Thyroid gland (tissue), 4 donors: ENCODE measurements at regions not wholly inside any gene's neighbourhood (a gene's known extent, or its start where the extent isn't known, plus 50 kb on each side); places are given as distances from the start of the nearest gene placed in this dataset.

Experiments used
- DNase-seq, 2 donors: peaks; one replicate each; pipeline ENCODE4 v3.0.0-alpha.2; 2019
- H3K27ac ChIP-seq, 3 donors: fragments of 200-600 bp; sonication (generic); 1 replicate in 2 of 3; 2 replicates in 1 of 3; pipeline ENCODE4 v1.5.1; 2016 to 2019; ENCODE audit warnings: mild to moderate bottlenecking in 1 of 3, moderate library complexity in 1 of 3
- H3K27me3 ChIP-seq: fragments of 200-600 bp; sonication (generic); one replicate; pipeline ENCODE4 v1.5.1; 2019
- H3K36me3 ChIP-seq, 2 donors: fragments of 200-600 bp; sonication (generic); one replicate each; pipeline ENCODE4 v1.5.1; 2016 to 2019
- H3K4me1 ChIP-seq, 2 donors: fragments of 200-600 bp; sonication (generic); one replicate each; pipeline ENCODE4 v1.5.1; 2017 to 2019
- H3K4me3 ChIP-seq, 3 donors: fragments of 200-600 bp; sonication (generic); replicated peaks in 1 of 3; 1 replicate in 2 of 3; 2 replicates in 1 of 3; pipeline ENCODE4 v1.5.1; 2016; ENCODE audit warnings: mild to moderate bottlenecking in 1 of 3
- H3K9me3 ChIP-seq: fragments of 200-600 bp; sonication (generic); one replicate; pipeline ENCODE4 v1.5.1; 2017
- POLR2A ChIP-seq, 2 donors: fragments of 450-650 bp; IDR thresholded peaks; one replicate each; pipeline ENCODE4 v1.6.1; 2017; ENCODE audit warnings: antibody characterized with exemption in 2 of 2, mild to moderate bottlenecking in 2 of 2, moderate library complexity in 1 of 2
- WGBS, 2 donors: methylation state at CpG; one replicate each; pipeline ENCODE4 v1.1.5; 2017; 5-methylcytosine and 5-hydroxymethylcytosine counted together
- intact Hi-C: fragments of 100-400 bp; cut with DNase I; formaldehyde crosslinking; loops from one replicate; pipeline ENCODE4 v1.15.1; 2023
- TF ChIP-seq, protein P1 (sequence below), 6 experiments: fragments of 200-600 bp in 3 of 6; fragments of 450-650 bp in 3 of 6; sonication (generic) in 3 of 6; IDR thresholded peaks; one replicate each; pipeline ENCODE4 v1.5.1; 2016 to 2019; ENCODE audit warnings: antibody characterized with exemption in 6 of 6, mild to moderate bottlenecking in 2 of 6, inconsistent platforms in 1 of 6, moderate library complexity in 1 of 6

DNA sequence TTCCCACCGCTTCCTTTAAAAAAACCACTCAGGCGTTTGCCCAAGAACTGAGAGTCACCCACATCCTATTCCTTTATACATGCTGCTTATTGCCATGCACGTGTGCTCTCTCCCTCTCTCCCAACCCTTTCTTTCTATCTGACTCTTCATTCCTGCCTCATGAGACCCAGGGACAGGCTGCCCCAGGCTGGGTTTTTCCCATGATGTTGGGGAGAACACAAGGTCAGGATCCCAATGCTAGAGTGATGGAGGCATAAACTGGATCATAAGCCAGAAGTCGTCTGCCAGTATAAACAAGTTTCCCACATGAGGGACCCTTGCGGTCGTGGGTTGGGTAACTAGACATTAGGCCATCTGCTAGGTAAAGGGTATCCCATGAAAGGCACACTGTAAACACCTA, 64.9 kb downstream of the CD2 start:
- no peak for DNase-seq
- Histone ChIP-seq H3K36me3 (no peaks in the 10 kb centered on the region), H3K4me1 (peaks cover 5 to 7% of the 10 kb centered on the region in 2 donors), H3K4me3 (no peak overlapping the region), H3K27ac (no peak overlapping the region), H3K9me3 (no peaks in the 10 kb centered on the region), H3K27me3 (no peaks in the 10 kb centered on the region)
- TF ChIP-seq, protein P1, sequence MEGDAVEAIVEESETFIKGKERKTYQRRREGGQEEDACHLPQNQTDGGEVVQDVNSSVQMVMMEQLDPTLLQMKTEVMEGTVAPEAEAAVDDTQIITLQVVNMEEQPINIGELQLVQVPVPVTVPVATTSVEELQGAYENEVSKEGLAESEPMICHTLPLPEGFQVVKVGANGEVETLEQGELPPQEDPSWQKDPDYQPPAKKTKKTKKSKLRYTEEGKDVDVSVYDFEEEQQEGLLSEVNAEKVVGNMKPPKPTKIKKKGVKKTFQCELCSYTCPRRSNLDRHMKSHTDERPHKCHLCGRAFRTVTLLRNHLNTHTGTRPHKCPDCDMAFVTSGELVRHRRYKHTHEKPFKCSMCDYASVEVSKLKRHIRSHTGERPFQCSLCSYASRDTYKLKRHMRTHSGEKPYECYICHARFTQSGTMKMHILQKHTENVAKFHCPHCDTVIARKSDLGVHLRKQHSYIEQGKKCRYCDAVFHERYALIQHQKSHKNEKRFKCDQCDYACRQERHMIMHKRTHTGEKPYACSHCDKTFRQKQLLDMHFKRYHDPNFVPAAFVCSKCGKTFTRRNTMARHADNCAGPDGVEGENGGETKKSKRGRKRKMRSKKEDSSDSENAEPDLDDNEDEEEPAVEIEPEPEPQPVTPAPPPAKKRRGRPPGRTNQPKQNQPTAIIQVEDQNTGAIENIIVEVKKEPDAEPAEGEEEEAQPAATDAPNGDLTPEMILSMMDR (IDR thresholded peaks at IDR 0.05): no peak
- TF ChIP-seq POLR2A (IDR thresholded peaks at IDR 0.05): no peak
- WGBS, 2 donors: 85 to 90% methylated on average over 6 of the region's 6 CpGs
- intact Hi-C loops: no loop called here

DNA sequence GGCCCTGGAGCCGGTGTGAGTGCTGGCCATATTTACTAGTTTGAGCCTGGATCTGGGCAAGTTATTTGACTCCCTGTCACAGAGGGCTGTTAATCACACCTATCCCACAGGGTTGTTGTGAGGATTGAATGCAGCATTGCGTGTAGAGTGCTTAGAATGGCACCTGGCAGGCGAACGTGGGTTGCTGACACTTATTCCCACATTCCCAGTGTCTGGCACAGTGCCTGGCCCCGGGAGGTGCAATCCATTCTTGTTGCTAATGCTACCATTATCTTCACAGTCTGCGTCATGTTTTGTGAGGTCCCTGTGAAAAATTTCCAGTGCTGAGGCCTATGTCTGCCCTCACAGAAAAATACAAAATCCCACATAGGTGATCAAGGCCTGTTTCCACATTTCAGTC, 66.1 kb downstream of the CD2 start:
- Histone ChIP-seq H3K4me1 (peaks cover 5 to 7% of the 10 kb centered on the region in 2 donors), H3K9me3 (no peaks in the 10 kb centered on the region), H3K4me3 (no peak overlapping the region), H3K36me3 (no peaks in the 10 kb centered on the region), H3K27ac (peak overlapping the region in 2 of 3 donors; percentile 24 to 53), H3K27me3 (no peaks in the 10 kb centered on the region)
- intact Hi-C loops: no loop called here
- WGBS, 2 donors: 30 to 39% methylated on average over 6 of the region's 6 CpGs
- DNase-seq: peak; percentile 82 to 90
- TF ChIP-seq POLR2A (IDR thresholded peaks at IDR 0.05): no peak
- TF ChIP-seq, protein P1 (IDR thresholded peaks at IDR 0.05): no peak

DNA sequence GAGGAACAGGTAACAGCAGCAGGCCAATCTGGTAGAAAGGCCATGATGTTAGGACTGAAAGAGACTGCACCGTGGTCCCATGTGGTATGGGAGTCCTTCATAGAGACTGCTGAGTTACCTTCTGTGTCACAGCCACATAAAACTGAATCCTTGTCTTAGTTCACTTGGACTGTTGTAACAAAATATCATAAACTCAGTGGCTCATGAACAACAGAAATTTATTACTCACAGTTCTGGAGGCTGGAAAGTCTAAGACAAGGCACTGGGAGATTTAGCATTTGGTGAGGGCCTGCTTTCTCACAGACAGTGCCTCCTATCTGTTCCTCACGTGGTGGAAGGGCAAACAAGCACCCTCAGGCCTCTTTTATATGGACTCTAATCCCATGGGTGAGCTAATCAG, 67.5 kb downstream of the CD2 start:
- Histone ChIP-seq H3K9me3 (no peaks in the 10 kb centered on the region), H3K4me3 (no peak overlapping the region), H3K36me3 (no peaks in the 10 kb centered on the region), H3K4me1 (peaks cover 5 to 7% of the 10 kb centered on the region in 2 donors), H3K27ac (no peak overlapping the region), H3K27me3 (no peaks in the 10 kb centered on the region)
- no peak for DNase-seq
- 90 to 96% methylated on average over 2 of the region's 2 CpGs for WGBS, 2 donors
- intact Hi-C loops: no loop called here
- TF ChIP-seq, protein P1 (IDR thresholded peaks at IDR 0.05): no peak
- TF ChIP-seq POLR2A (IDR thresholded peaks at IDR 0.05): no peak

DNA sequence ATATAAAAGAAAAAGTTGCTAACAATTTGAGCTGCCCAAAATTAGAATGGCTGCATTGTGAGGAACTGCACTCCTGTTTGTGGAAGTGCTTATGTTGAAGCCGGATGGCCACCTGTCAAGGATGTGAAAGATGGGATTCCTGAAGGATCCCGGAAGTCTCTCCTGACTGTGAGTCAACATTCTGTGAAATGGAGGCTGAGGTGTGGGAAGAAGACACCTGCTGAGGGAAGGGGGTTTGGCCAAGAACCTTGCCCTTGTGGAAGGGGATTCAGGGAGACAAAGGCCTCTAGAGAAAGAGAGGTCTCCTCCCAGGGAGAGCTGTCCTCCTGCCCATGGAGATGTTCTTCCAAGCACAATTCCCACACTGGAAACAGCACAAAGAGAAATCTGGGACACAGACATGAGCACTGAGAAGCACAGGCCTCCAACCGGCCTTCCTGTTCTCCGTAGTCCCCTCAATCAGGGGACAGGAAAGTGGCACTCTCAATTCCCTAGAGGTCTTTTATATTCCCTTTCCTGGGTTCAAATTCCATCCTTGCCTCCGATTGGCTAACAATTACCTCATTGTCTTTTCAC, 70.5 kb downstream of the CD2 start:
- no peak for TF ChIP-seq POLR2A (IDR thresholded peaks at IDR 0.05)
- TF ChIP-seq, protein P1 (IDR thresholded peaks at IDR 0.05): no peak
- peaks cover 5 to 7% of the 10 kb centered on the region in 2 donors for H3K4me1 ChIP-seq
- H3K36me3 ChIP-seq: no peaks in the 10 kb centered on the region
- 74 to 77% methylated on average over 5 of the region's 5 CpGs for WGBS, 2 donors
- H3K4me3 ChIP-seq: no peak overlapping the region
- no peak for DNase-seq
- no peak overlapping the region for H3K27ac ChIP-seq
- H3K27me3 ChIP-seq: no peaks in the 10 kb centered on the region
- intact Hi-C loops: no loop called here
- no peaks in the 10 kb centered on the region for H3K9me3 ChIP-seq

DNA sequence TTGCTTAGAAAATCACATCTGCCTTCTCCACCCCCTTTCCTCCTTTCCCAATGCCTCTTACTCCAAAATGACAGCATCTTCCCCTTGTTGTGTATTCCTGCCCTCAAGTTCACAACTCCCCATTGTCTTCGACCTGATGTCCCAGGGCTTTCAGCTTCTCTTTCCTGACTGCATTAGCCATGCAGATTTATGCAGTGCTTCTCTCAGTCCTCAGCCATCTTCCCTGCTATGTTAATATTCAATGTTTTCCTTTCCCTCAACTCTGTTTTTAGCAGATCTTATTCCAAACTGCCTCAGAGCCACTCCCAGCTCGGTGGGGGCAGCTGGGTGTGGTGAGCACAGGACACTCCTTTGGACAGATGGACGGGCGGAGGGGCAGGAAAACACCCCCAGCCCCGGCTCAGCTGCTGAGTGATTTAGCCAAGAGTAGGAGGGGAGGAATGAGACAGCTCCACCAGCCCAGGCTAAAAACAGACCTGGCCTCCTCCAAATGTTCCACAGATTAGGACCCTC, 71.0 kb downstream of the CD2 start:
- no peaks in the 10 kb centered on the region for H3K36me3 ChIP-seq
- intact Hi-C loops: no loop called here
- 42 to 58% methylated on average over 5 of the region's 5 CpGs for WGBS, 2 donors
- peaks cover 3% of the 10 kb centered on the region in 2 donors for H3K4me1 ChIP-seq
- H3K9me3 ChIP-seq: no peaks in the 10 kb centered on the region
- TF ChIP-seq, protein P1 (IDR thresholded peaks at IDR 0.05): no peak
- no peak for TF ChIP-seq POLR2A (IDR thresholded peaks at IDR 0.05)
- H3K27ac ChIP-seq: no peak overlapping the region
- no peak for DNase-seq
- H3K4me3 ChIP-seq: no peak overlapping the region
- no peaks in the 10 kb centered on the region for H3K27me3 ChIP-seq
